22Rv1 (cell line): ENCODE measurements at regions not wholly inside any gene's neighbourhood (a gene's known extent, or its start where the extent isn't known, plus 50 kb on each side); places are given as distances from the start of the nearest gene placed in this dataset.

Source experiments
- H3K27ac ChIP-seq: fragments of 450-650 bp; 2 replicates; pipeline ENCODE4 v1.5.1; 2017
- ZFX ChIP-seq: fragments of 450-650 bp; IDR thresholded peaks from 2 replicates; pipeline ENCODE4 v1.6.1; 2017; ENCODE audit warnings: antibody characterized with exemption, borderline replicate concordance
- TF ChIP-seq, protein P1 (sequence below): fragments of 450-650 bp; IDR thresholded peaks from 2 replicates; pipeline ENCODE4 v1.5.1; 2017; ENCODE audit warnings: mild to moderate bottlenecking

DNA sequence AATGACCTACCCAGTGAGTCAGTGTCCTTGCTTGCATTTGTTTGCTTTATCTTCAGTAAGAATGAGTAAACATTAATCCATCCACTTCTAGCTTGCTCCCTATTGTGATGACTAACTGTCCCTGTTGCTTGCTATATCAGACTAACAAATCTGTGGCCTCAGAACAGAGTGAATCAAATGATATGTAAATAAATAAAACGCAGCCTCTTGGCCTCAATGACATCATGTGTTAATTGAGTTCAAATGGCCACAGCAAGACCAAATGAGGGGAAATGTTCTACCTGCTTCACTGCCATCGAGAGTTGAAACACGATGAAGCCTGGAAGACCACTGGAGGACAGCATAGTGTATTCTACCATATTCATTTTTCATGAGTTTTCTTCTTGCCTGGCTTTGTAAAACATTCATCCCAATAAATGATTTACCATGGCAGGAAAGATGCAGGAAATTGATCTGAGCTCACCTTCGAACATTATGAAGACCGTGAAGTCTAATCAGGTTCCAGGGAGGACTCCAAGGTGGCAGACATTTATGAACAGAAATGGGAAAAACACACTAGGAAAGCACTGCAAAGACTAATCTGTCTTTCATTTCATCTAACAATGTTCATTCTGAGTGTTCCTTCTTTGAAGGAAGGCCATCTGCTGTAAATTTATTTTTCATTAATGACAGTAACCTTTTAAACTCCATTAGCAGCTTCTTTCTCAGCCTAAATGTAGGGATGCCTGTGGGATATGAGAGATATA is 1144.5 kb downstream of the TUSC7 start:
- H3K27ac ChIP-seq: no peak overlapping the region
- TF ChIP-seq, protein P1, sequence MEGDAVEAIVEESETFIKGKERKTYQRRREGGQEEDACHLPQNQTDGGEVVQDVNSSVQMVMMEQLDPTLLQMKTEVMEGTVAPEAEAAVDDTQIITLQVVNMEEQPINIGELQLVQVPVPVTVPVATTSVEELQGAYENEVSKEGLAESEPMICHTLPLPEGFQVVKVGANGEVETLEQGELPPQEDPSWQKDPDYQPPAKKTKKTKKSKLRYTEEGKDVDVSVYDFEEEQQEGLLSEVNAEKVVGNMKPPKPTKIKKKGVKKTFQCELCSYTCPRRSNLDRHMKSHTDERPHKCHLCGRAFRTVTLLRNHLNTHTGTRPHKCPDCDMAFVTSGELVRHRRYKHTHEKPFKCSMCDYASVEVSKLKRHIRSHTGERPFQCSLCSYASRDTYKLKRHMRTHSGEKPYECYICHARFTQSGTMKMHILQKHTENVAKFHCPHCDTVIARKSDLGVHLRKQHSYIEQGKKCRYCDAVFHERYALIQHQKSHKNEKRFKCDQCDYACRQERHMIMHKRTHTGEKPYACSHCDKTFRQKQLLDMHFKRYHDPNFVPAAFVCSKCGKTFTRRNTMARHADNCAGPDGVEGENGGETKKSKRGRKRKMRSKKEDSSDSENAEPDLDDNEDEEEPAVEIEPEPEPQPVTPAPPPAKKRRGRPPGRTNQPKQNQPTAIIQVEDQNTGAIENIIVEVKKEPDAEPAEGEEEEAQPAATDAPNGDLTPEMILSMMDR: no peak
- no peak for TF ChIP-seq ZFX

GRCh38 chr3:117856354-117856753 is 1146.8 kb downstream of the TUSC7 start:
- no peak overlapping the region for H3K27ac ChIP-seq
- no peak for TF ChIP-seq ZFX
- TF ChIP-seq, protein P1: no peak

DNA sequence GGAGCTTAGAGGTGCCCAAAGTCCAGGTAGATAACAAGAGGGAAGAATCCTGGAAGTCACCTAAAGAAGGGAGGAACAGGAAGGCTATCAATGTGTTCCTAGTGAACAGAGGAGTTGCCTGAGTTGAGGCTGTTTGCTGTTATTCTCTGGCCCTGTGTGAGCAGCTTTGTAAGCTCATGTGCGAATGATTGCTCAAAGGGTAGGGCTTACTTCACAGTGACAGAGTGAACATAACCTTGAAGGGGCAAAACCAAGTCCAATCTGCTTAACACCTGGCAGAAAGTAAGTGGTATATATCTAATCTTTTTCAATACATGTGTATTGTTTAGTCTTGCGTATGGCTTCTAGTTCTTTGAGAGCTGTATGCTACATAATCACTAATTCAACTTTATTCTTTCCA is 1153.6 kb downstream of the TUSC7 start:
- no peak overlapping the region for H3K27ac ChIP-seq
- TF ChIP-seq, protein P1: no peak
- TF ChIP-seq ZFX: no peak

- no peak for TF ChIP-seq ZFX
- TF ChIP-seq, protein P1: no peak
These were observed 1155.8 kb downstream of the TUSC7 start for GRCh38 chr3:117865338-117865737.

GRCh38 chr3:117868766-117869165 is 1159.2 kb downstream of the TUSC7 start:
- H3K27ac ChIP-seq: no peak overlapping the region
- TF ChIP-seq ZFX: no peak
- TF ChIP-seq, protein P1: no peak

More at GRCh38 chr3:117865338-117865737, 1155.8 kb downstream of the TUSC7 start:
- no peak overlapping the region for H3K27ac ChIP-seq

DNA sequence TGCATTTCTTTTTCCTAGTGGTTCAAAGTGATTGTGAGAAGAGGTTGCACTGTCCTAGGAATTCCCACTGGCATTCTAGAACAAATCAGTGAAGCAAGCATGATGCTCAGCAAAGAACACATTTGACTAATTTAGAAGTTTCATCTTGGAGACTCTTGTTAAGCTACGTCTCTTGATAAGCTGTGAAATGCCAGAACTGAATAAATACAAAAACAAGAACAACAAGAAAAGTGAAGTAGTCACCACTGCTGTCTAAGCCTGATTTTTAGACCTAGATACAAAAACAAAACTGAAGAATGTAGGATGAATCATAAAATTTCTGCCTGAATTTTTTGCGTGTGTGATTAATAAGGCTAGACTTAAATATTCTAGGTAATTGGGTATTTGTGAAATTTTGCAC is 1162.4 kb downstream of the TUSC7 start:
- no peak overlapping the region for H3K27ac ChIP-seq
- TF ChIP-seq, protein P1: no peak
- TF ChIP-seq ZFX: no peak

DNA sequence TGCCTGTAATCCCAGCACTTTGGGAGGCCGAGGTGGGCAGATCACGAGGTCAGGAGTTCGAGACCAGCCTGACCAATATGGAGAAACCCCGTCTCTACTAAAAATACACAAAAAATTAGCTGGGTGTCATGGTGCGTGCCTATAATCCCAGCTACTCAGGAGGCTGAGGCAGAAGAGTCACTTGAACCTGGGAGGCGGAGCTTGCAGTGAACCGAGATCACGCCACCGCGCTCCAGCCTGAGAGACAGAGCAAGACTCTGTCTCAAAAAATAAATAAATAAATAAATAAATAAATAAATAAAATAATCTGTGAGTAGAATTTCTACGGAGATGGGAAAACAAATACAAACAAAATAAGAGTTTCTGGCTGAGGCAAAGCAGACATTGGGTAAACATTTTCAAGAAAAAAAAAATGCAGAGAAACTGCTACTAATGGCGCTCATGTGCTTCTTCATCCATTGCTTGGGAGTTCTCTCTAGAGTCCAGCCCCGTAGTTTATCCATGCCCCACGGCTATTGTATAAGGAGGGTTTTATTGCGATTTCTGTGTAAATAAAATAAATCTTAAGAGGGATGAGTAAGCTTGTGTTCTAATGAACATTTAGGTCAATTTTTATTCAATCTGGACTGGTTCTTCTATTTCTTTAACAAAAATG is 1161.9 kb downstream of the IGSF11 start:
- peak overlapping the region; percentile 62 for H3K27ac ChIP-seq
